AML-193 (cell line): ENCODE measurements at regions not wholly inside any gene's neighbourhood (a gene's known extent, or its start where the extent isn't known, plus 50 kb on each side); places are given as distances from the start of the nearest gene placed in this dataset.
"Not testable (repeated sequence)": the region's sequence is repeated elsewhere in the genome, so short reads cannot be mapped to it uniquely, and the experiment has no call there.

Experiments used
- DNase-seq, 2 experiments: peaks; one replicate each; lab custom pipeline; 2025; lab: John Stamatoyannopoulos, UW

- DNase-seq, result no peak
Measured at GRCh38 chr20:6662309-6662708, 105.2 kb upstream of the BMP2 start.

- DNase-seq, result no peak
Measured at GRCh38 chr20:6660441-6660840, 107.0 kb upstream of the BMP2 start.

GRCh38 chr20:6658909-6659308 lies 108.6 kb upstream of the BMP2 start:
- not testable (repeated sequence) for DNase-seq

GRCh38 chr20:6657904-6658303 lies 109.6 kb upstream of the BMP2 start:
- no peak for DNase-seq

GRCh38 chr20:6657111-6657510 lies 110.4 kb upstream of the BMP2 start:
- no peak for DNase-seq

- no peak for DNase-seq
Measured at GRCh38 chr20:6654513-6655252, 112.8 kb upstream of the BMP2 start.

GRCh38 chr20:6651561-6651960 lies 115.9 kb upstream of the BMP2 start:
- DNase-seq, result no peak

- DNase-seq, result no peak
Measured at GRCh38 chr20:6651016-6651415, 116.5 kb upstream of the BMP2 start.

- no peak for DNase-seq
Measured at GRCh38 chr20:6646021-6646636, 121.4 kb upstream of the BMP2 start.

- DNase-seq, result no peak
Measured at GRCh38 chr20:6644813-6645628, 122.5 kb upstream of the BMP2 start.

- DNase-seq, result no peak
Measured at GRCh38 chr20:6641012-6641411, 126.5 kb upstream of the BMP2 start.

- no peak for DNase-seq
Measured at GRCh38 chr20:6637160-6637579, 130.3 kb upstream of the BMP2 start.

- DNase-seq, result peak; percentile 11 to 22
Measured at GRCh38 chr20:6636209-6637159, 131.0 kb upstream of the BMP2 start.

GRCh38 chr20:6635034-6635736 lies 132.3 kb upstream of the BMP2 start:
- no peak for DNase-seq

GRCh38 chr20:6632187-6632586 lies 135.3 kb upstream of the BMP2 start:
- no peak for DNase-seq

GRCh38 chr20:6630514-6630913 lies 137.0 kb upstream of the BMP2 start:
- DNase-seq, result no peak

GRCh38 chr20:6629564-6629963 lies 137.9 kb upstream of the BMP2 start:
- no peak for DNase-seq

- DNase-seq, result no peak
Measured at GRCh38 chr20:6626805-6627204, 140.7 kb upstream of the BMP2 start.

- DNase-seq, result no peak
Measured at GRCh38 chr20:6623989-6624388, 143.5 kb upstream of the BMP2 start.

GRCh38 chr20:6622041-6622440 lies 145.4 kb upstream of the BMP2 start:
- DNase-seq, result no peak

GRCh38 chr20:6618051-6618450 lies 149.4 kb upstream of the BMP2 start:
- DNase-seq, result no peak
